Spleen (tissue), 11 donors: ENCODE measurements at regions not wholly inside any gene's neighbourhood (a gene's known extent, or its start where the extent isn't known, plus 50 kb on each side); places are given as distances from the start of the nearest gene placed in this dataset.

Experiments
- DNase-seq: peaks from one replicate; pipeline ENCODE4 v3.0.0-alpha.2; 2020
- H3K27ac ChIP-seq, 8 donors: fragments of 200-600 bp; sonication (generic) in 7 of 8; 1 replicate in 4 of 8; 2 replicates in 4 of 8; pipeline versions ENCODE4 v1.5.0 to v1.8.0; 2016 to 2021; ENCODE audit warnings: inconsistent platforms in 4 of 8, mild to moderate bottlenecking in 4 of 8, moderate library complexity in 1 of 8
- H3K27me3 ChIP-seq, 7 donors: fragments of 200-600 bp; sonication (generic) in 6 of 7; replicated peaks in 1 of 7; 1 replicate in 4 of 7; 2 replicates in 3 of 7; pipeline versions ENCODE4 v1.5.0 to v1.8.0; 2016 to 2021; ENCODE audit warnings: inconsistent platforms in 3 of 7, mild to moderate bottlenecking in 1 of 7
- H3K36me3 ChIP-seq, 6 donors: fragments of 200-600 bp; sonication (generic) in 5 of 6; 1 replicate in 4 of 6; 2 replicates in 2 of 6; pipeline versions ENCODE4 v1.5.0 to v1.8.0; 2016 to 2021; ENCODE audit warnings: inconsistent platforms in 2 of 6
- H3K4me1 ChIP-seq, 6 donors: fragments of 200-600 bp; sonication (generic) in 5 of 6; 1 replicate in 3 of 6; 2 replicates in 3 of 6; pipeline versions ENCODE4 v1.5.0 to v1.8.0; 2016 to 2021; ENCODE audit warnings: inconsistent platforms in 3 of 6
- H3K4me3 ChIP-seq, 8 donors: fragments of 200-600 bp; sonication (generic) in 7 of 8; 1 replicate in 4 of 8; 2 replicates in 4 of 8; pipeline versions ENCODE4 v1.5.0 to v1.8.0; 2016 to 2021; ENCODE audit warnings: inconsistent platforms in 4 of 8, mild to moderate bottlenecking in 4 of 8, moderate library complexity in 2 of 8
- H3K9me3 ChIP-seq, 8 donors: fragments of 200-600 bp; sonication (generic) in 7 of 8; 1 replicate in 4 of 8; 2 replicates in 4 of 8; pipeline versions ENCODE4 v1.5.0 to v1.8.0; 2016 to 2021; ENCODE audit warnings: inconsistent platforms in 4 of 8
- CTCF ChIP-seq, 11 experiments: fragments of 200-600 bp in 7 of 11; fragments of 450-650 bp in 4 of 11; sonication (generic) in 4 of 11; IDR thresholded peaks in 8 of 11; conservative IDR thresholded peaks in 3 of 11; 1 replicate in 7 of 11; 2 replicates in 4 of 11; pipeline versions ENCODE4 v1.4.0 to v1.8.0; 2016 to 2021; ENCODE audit warnings: antibody characterized with exemption in 11 of 11, inconsistent platforms in 4 of 11, mild to moderate bottlenecking in 1 of 11
- POLR2A ChIP-seq, 3 donors: fragments of 450-650 bp; IDR thresholded peaks; one replicate each; pipeline ENCODE4 v1.5.1; 2017; ENCODE audit warnings: antibody characterized with exemption in 3 of 3, mild to moderate bottlenecking in 1 of 3
- POLR2AphosphoS5 ChIP-seq, 3 donors: sonication (generic); formaldehyde crosslinking; IDR thresholded peaks; one replicate each; pipeline ENCODE4 v1.5.1; 2017; ENCODE audit warnings: antibody characterized with exemption in 3 of 3
- WGBS, 5 donors: extraction: QIAGEN DNeasy Blood & Tissue Kit in 3 of 5; methylation state at CpG; one replicate each; pipeline versions ENCODE4 v1.1.5 to v1.1.7; 2013 to 2018; 5-methylcytosine and 5-hydroxymethylcytosine counted together
- intact Hi-C: fragments of 100-400 bp; cut with DNase I; formaldehyde crosslinking; loops from one replicate; pipeline ENCODE4 v1.15.0; 2023; ENCODE audit warnings: low total_unique reads
- donor health status: healthy with polysubstance abuse.
- donor health status: DM: no; HTN: no; CAD: no; lungs with moderate emphysema.
- donor health status: DM: no; HTN: no; CAD: no.
- donor health status: Bipolar disorder and iron deficiency.
- donor health status: healthy.
- donor health status: DM: no; HTN: no; CAD: no.
- donor health status: DM: yes; HTN: yes; CAD: no.

GRCh38 chr2:150609831-150610582, 122.5 kb upstream of the RND3 start:
- no peak for TF ChIP-seq POLR2AphosphoS5 (IDR thresholded peaks at IDR 0.05)
- TF ChIP-seq CTCF (IDR thresholded peaks at IDR 0.05 in 8 of 11, conservative IDR thresholded peaks at IDR 0.05 in 3 of 11) = no peak
- TF ChIP-seq POLR2A (IDR thresholded peaks at IDR 0.05) = no peak
- Histone ChIP-seq H3K4me1 (no peaks in the 10 kb centered on the region), H3K9me3 (no peaks in the 10 kb centered on the region), H3K27me3 (no peaks in the 10 kb centered on the region), H3K27ac (no peak overlapping the region), H3K4me3 (no peak overlapping the region), H3K36me3 (no peaks in the 10 kb centered on the region)
- WGBS, 5 donors = 78 to 89% (median 83%) methylated on average over 4 of the region's 4 CpGs
- intact Hi-C loops = no loop called here
- no peak for DNase-seq

DNA sequence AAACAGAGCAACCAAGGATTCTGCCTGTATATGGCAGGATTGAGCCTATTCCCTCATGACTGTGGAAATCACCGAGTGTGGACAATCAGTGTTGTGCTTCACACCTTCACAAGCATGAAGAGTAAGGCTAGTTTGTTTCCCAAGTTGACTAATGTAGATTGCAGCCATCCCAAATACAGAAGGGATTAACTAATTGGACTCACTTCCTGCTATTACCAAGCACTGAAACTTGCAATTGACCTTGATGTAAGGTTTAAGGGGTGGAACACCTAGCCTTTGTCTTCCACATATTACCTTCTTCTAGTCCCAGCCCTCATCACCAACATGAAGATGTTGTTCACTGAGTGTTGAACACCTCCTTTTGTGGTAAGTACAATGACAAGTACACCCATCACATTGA, 120.9 kb upstream of the RND3 start:
- no peak for DNase-seq
- no peaks in the 10 kb centered on the region for H3K9me3 ChIP-seq
- intact Hi-C loops = no loop called here

GRCh38 chr2:150607390-150607811, 119.9 kb upstream of the RND3 start:
- no peak for TF ChIP-seq CTCF (IDR thresholded peaks at IDR 0.05 in 8 of 11, conservative IDR thresholded peaks at IDR 0.05 in 3 of 11)
- no peak for TF ChIP-seq POLR2AphosphoS5 (IDR thresholded peaks at IDR 0.05)
- Histone ChIP-seq H3K4me3 (no peak overlapping the region), H3K27me3 (no peaks in the 10 kb centered on the region), H3K36me3 (no peaks in the 10 kb centered on the region), H3K4me1 (no peaks in the 10 kb centered on the region), H3K9me3 (no peaks in the 10 kb centered on the region), H3K27ac (no peak overlapping the region)
- intact Hi-C loops = no loop called here
- no peak for DNase-seq

More for the DNA sequence above, 120.9 kb upstream of the RND3 start:
- Histone ChIP-seq H3K36me3 (no peaks in the 10 kb centered on the region), H3K27me3 (no peaks in the 10 kb centered on the region), H3K27ac (no peak overlapping the region), H3K4me1 (no peaks in the 10 kb centered on the region), H3K4me3 (no peak overlapping the region)
- TF ChIP-seq CTCF (IDR thresholded peaks at IDR 0.05 in 8 of 11, conservative IDR thresholded peaks at IDR 0.05 in 3 of 11) (no peak), POLR2AphosphoS5 (IDR thresholded peaks at IDR 0.05) (no peak), POLR2A (IDR thresholded peaks at IDR 0.05) (no peak)
- 69 to 89% (median 73%) methylated on average over 1 of the region's 1 CpG for WGBS, 5 donors

DNA sequence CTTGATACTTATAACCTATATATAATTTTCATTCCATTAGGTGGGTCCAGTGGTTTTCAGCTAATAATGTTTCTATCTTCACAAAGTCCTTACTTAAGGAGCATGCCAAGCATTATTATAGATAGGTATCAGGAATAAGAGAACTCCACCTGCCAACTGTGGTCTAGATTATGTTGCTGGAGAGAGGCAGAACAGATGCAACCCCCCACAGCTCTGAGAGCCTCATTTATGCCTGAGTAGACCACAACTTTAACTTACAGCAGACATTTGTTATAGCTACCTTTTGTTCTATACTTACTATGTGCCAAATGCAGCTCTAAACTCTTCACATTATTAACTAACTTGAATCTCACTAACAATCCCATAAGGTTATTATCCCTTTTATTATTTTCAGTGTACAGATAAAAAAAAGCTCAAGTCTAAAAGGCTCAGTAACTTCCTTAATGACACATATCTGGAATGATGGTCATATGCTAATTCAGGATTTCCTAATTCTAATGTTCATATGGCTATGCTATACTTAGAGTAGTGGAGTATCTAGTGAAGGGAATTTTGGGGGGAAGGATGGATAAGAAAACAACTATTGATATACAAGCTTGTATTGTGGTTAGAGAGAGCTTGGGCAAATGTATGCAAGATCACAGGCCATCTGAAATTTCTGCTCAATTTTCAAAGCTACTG, 119.1 kb upstream of the RND3 start:
- intact Hi-C loops = no loop called here
- DNase-seq = no peak

More for the DNA sequence above, 119.1 kb upstream of the RND3 start:
- TF ChIP-seq POLR2AphosphoS5 (IDR thresholded peaks at IDR 0.05) = no peak
- no peak for TF ChIP-seq POLR2A (IDR thresholded peaks at IDR 0.05)
- no peak for TF ChIP-seq CTCF (IDR thresholded peaks at IDR 0.05 in 8 of 11, conservative IDR thresholded peaks at IDR 0.05 in 3 of 11)
- Histone ChIP-seq H3K4me3 (no peak overlapping the region), H3K27me3 (no peaks in the 10 kb centered on the region), H3K4me1 (no peaks in the 10 kb centered on the region), H3K36me3 (no peaks in the 10 kb centered on the region), H3K27ac (no peak overlapping the region), H3K9me3 (no peaks in the 10 kb centered on the region)
